H9 (cell line): ENCODE measurements at regions not wholly inside any gene's neighbourhood (a gene's known extent, or its start where the extent isn't known, plus 50 kb on each side); places are given as distances from the start of the nearest gene placed in this dataset.

Experiments used
- DNase-seq: peaks from one replicate; pipeline ENCODE4 v3.0.0-alpha.2; 2017
- H2AFZ ChIP-seq: one replicate; pipeline ENCODE4 v1.6.1; 2013; ENCODE audit warnings: mild to moderate bottlenecking, low read length, control low read depth, moderate library complexity
- H2AK5ac ChIP-seq: 2 replicates; pipeline ENCODE4 v1.6.1; 2013; ENCODE audit warnings: low read length, control low read depth, mixed read lengths; ENCODE audit not compliant: insufficient read length
- H2BK120ac ChIP-seq: one replicate; pipeline ENCODE4 v1.6.1; 2013; ENCODE audit warnings: low read depth, mild to moderate bottlenecking, low read length, control low read depth, inconsistent platforms; ENCODE audit not compliant: poor library complexity, severe bottlenecking
- H2BK12ac ChIP-seq: 2 replicates; pipeline ENCODE4 v1.6.1; 2013; ENCODE audit warnings: low read length, control low read depth, mixed read lengths, low read depth; ENCODE audit not compliant: insufficient read length
- H2BK15ac ChIP-seq: 2 replicates; pipeline ENCODE4 v1.6.1; 2013; ENCODE audit warnings: low read depth, low read length, control low read depth
- H2BK20ac ChIP-seq: one replicate; pipeline ENCODE4 v1.6.1; 2013; ENCODE audit warnings: low read depth, mild to moderate bottlenecking, low read length, control low read depth, inconsistent platforms; ENCODE audit not compliant: poor library complexity, severe bottlenecking
- H2BK5ac ChIP-seq: 2 replicates; pipeline ENCODE4 v1.6.1; 2013; ENCODE audit warnings: low read length, control low read depth, mixed read lengths; ENCODE audit not compliant: insufficient read length
- H3K14ac ChIP-seq: 2 replicates; pipeline ENCODE4 v1.6.1; 2013; ENCODE audit warnings: low read length, control low read depth; ENCODE audit not compliant: insufficient read depth
- H3K18ac ChIP-seq: 2 replicates; pipeline ENCODE4 v1.6.1; 2013; ENCODE audit warnings: low read depth, mild to moderate bottlenecking, mixed read lengths, low read length, control low read depth; ENCODE audit not compliant: insufficient read length
- H3K23ac ChIP-seq: 2 replicates; pipeline ENCODE4 v1.6.1; 2013; ENCODE audit warnings: low read length, control low read depth, mixed read lengths, low read depth; ENCODE audit not compliant: insufficient read length
- H3K23me2 ChIP-seq: 2 replicates; pipeline ENCODE4 v1.6.1; 2013; ENCODE audit warnings: low read depth, mild to moderate bottlenecking, mixed read lengths, low read length, control low read depth; ENCODE audit not compliant: insufficient read length, poor library complexity, severe bottlenecking
- H3K27ac ChIP-seq: 2 replicates; pipeline ENCODE4 v1.5.1; 2013; ENCODE audit warnings: low read length, control low read depth, mixed read lengths, low read depth; ENCODE audit not compliant: insufficient read length
- H3K27me3 ChIP-seq: 2 replicates; pipeline ENCODE4 v1.6.1; 2013; ENCODE audit warnings: low read length, control low read depth, inconsistent platforms; ENCODE audit not compliant: insufficient read depth
- H3K4ac ChIP-seq: 2 replicates; pipeline ENCODE4 v1.6.1; 2013; ENCODE audit warnings: low read depth, mild to moderate bottlenecking, control low read depth, inconsistent platforms, low read length, moderate library complexity
- H3K4me1 ChIP-seq: 2 replicates; pipeline ENCODE4 v1.6.1; 2013; ENCODE audit warnings: low read length, control low read depth, inconsistent platforms; ENCODE audit not compliant: insufficient read depth
- H3K4me2 ChIP-seq: 2 replicates; pipeline ENCODE4 v1.6.1; 2013; ENCODE audit warnings: low read length, control low read depth, mixed read lengths; ENCODE audit not compliant: insufficient read length, insufficient read depth
- H3K56ac ChIP-seq: 2 replicates; pipeline ENCODE4 v1.6.1; 2013; ENCODE audit warnings: low read depth, mild to moderate bottlenecking, mixed read lengths, low read length, control low read depth; ENCODE audit not compliant: insufficient read length
- H3K79me1 ChIP-seq: 2 replicates; pipeline ENCODE4 v1.6.1; 2013; ENCODE audit warnings: low read depth, mild to moderate bottlenecking, moderate library complexity, low read length, control low read depth, inconsistent platforms; ENCODE audit not compliant: insufficient read depth, poor library complexity, severe bottlenecking
- H3K79me2 ChIP-seq: 2 replicates; pipeline ENCODE4 v1.6.1; 2013; ENCODE audit warnings: low read length, control low read depth, inconsistent platforms; ENCODE audit not compliant: insufficient read depth
- H3K9ac ChIP-seq: 2 replicates; pipeline ENCODE4 v1.6.1; 2013; ENCODE audit warnings: low read length, control low read depth, mixed read lengths; ENCODE audit not compliant: insufficient read length; ENCODE audit errors: extremely low read depth
- H3K9me3 ChIP-seq: one replicate; pipeline ENCODE4 v1.6.1; 2013; ENCODE audit warnings: low read depth, low read length, inconsistent platforms; ENCODE audit not compliant: control insufficient read depth
- H3T11ph ChIP-seq: one replicate; pipeline ENCODE4 v1.6.1; 2013; ENCODE audit warnings: mild to moderate bottlenecking, low read length, control low read depth, inconsistent platforms
- H4K20me1 ChIP-seq: one replicate; pipeline ENCODE4 v1.6.1; 2013; ENCODE audit not compliant: control insufficient read depth, insufficient read length, insufficient read depth
- H4K5ac ChIP-seq: 2 replicates; pipeline ENCODE4 v1.6.1; 2013; ENCODE audit warnings: low read depth, mild to moderate bottlenecking, mixed read lengths, low read length, control low read depth; ENCODE audit not compliant: insufficient read length
- H4K8ac ChIP-seq: replicated peaks from 2 replicates; pipeline ENCODE4 v1.6.1; 2013; ENCODE audit warnings: low read length, control low read depth, mixed read lengths, low read depth; ENCODE audit not compliant: insufficient read length
- H4K91ac ChIP-seq: 2 replicates; pipeline ENCODE4 v1.6.1; 2013; ENCODE audit warnings: low read depth, mild to moderate bottlenecking, moderate library complexity, mixed read lengths, low read length, control low read depth; ENCODE audit not compliant: insufficient read length
- H3K27ac Mint-ChIP-seq, 3 experiments: 2 replicates in 2 of 3; 3 replicates in 1 of 3; pipeline ENCODE4 v1.8.0; 2020 to 2021; ENCODE audit warnings: mixed read lengths in 3 of 3, mild to moderate bottlenecking in 1 of 3, moderate library complexity in 1 of 3
- H3K27me3 Mint-ChIP-seq: 2 replicates; pipeline ENCODE4 v1.8.0; 2021; ENCODE audit warnings: low read depth, mild to moderate bottlenecking, moderate library complexity, mixed read lengths
- H3K36me3 Mint-ChIP-seq, 3 experiments: 2 replicates in 2 of 3; 3 replicates in 1 of 3; pipeline ENCODE4 v1.8.0; 2020 to 2021; ENCODE audit warnings: low read depth in 3 of 3, mixed read lengths in 3 of 3; ENCODE audit not compliant: insufficient read depth in 1 of 3
- H3K4me1 Mint-ChIP-seq, 2 experiments: 2 replicates each; pipeline ENCODE4 v1.8.0; 2020; ENCODE audit warnings: mixed read lengths in 2 of 2
- H3K4me3 Mint-ChIP-seq, 2 experiments: 2 replicates in 1 of 2; 3 replicates in 1 of 2; pipeline ENCODE4 v1.8.0; 2020 to 2021; ENCODE audit warnings: mild to moderate bottlenecking in 2 of 2, mixed read lengths in 2 of 2, moderate library complexity in 1 of 2
- H3K9me3 Mint-ChIP-seq, 2 experiments: 2 replicates in 1 of 2; 3 replicates in 1 of 2; pipeline ENCODE4 v1.8.0; 2020; ENCODE audit warnings: mild to moderate bottlenecking in 2 of 2, mixed read lengths in 2 of 2, moderate library complexity in 1 of 2
- WGBS: extraction: QIAGEN DNeasy Blood & Tissue Kit; methylation state at CpG from one replicate; pipeline ENCODE4 v1.1.7; 2013; ENCODE audit warnings: missing lambda C conversion rate, low lambda C conversion rate, mixed read lengths; ENCODE audit not compliant: insufficient read length; ENCODE audit errors: extremely low coverage; 5-methylcytosine and 5-hydroxymethylcytosine counted together
- TF ChIP-seq, protein P1 (sequence below): fragments of 200-600 bp; sonication (generic); conservative IDR thresholded peaks from 3 replicates; pipeline ENCODE4 v1.8.0; 2021; ENCODE audit warnings: antibody characterized with exemption, mild to moderate bottlenecking

DNA sequence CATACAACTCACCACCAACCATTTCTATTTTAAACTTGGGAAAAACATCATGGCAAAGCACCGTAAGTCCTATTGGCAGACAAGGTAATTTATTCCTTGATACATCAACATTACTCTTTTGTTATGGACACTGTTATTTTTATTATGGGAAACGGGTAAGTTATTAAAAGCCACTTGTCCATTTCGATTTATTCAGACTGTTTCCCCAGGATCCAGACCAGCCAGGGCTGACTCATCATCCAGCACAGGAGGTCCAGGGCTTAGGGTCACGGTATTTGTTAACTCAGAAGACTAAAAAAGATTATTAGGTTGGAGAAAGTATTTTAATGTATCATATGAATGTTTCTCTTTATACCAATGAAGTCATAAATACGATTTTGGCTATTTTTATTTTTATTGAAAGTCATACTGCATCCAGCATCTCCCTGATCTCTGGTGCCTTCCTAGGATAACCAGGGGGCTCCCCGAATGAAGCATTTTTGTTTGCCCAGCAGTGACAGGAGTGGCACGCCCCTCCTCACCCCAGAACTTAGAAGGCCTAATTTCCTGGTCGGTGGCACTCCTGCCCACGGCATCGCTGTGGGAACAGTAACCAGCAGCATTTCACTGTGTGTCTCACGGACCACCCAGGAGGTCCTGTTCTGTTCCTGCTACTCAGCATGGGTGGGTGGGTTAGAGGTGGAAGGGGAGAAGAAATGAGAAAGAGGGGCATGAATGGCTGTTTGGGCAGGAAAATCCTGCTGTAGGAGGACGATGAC is 446.1 kb downstream of the EIPR1 start:
- Mint-ChIP-seq H3K4me1 (no peaks in the 10 kb centered on the region), H3K36me3 (peaks cover 0 to 3% (median 0%) of the 10 kb centered on the region in 3 experiments; a peak in 3 of 7 replicates), H3K9me3 (peaks cover 15 to 16% of the 10 kb centered on the region in 2 experiments; a peak in 4 of 5 replicates), H3K27me3 (peaks cover 3% of the 10 kb centered on the region), H3K27ac (no peak overlapping the region), H3K4me3 (no peak overlapping the region)
- no peaks in the 10 kb centered on the region for H4K20me1 ChIP-seq
- no peak overlapping the region for H2AK5ac ChIP-seq
- H3K23ac ChIP-seq, result no peak overlapping the region
- H4K8ac ChIP-seq, result no peak overlapping the region
- H3K4me1 ChIP-seq, result no peaks in the 10 kb centered on the region
- no peak overlapping the region for H2BK15ac ChIP-seq
- H3K27me3 ChIP-seq, result no peaks in the 10 kb centered on the region
- no peak overlapping the region for H3K18ac ChIP-seq
- no peak overlapping the region for H2BK120ac ChIP-seq
- no peak overlapping the region for H4K5ac ChIP-seq
- no peak overlapping the region for H2BK20ac ChIP-seq
- H3K4ac ChIP-seq, result no peak overlapping the region
- H2AFZ ChIP-seq, result no peak overlapping the region
- DNase-seq, result no peak
- H2BK5ac ChIP-seq, result no peak overlapping the region
- no peaks in the 10 kb centered on the region for H3K79me2 ChIP-seq
- H3K9ac ChIP-seq, result no peak overlapping the region
- H3K56ac ChIP-seq, result no peak overlapping the region
- H3K27ac ChIP-seq, result no peak overlapping the region
- no peaks in the 10 kb centered on the region for H3K23me2 ChIP-seq
- peaks cover 6% of the 10 kb centered on the region for H3K9me3 ChIP-seq
- H3K4me2 ChIP-seq, result no peak overlapping the region
- no CpG with 5 or more reads among the region's 12 CpGs for WGBS
- no peak overlapping the region for H3K14ac ChIP-seq
- H2BK12ac ChIP-seq, result no peak overlapping the region
- TF ChIP-seq, protein P1, sequence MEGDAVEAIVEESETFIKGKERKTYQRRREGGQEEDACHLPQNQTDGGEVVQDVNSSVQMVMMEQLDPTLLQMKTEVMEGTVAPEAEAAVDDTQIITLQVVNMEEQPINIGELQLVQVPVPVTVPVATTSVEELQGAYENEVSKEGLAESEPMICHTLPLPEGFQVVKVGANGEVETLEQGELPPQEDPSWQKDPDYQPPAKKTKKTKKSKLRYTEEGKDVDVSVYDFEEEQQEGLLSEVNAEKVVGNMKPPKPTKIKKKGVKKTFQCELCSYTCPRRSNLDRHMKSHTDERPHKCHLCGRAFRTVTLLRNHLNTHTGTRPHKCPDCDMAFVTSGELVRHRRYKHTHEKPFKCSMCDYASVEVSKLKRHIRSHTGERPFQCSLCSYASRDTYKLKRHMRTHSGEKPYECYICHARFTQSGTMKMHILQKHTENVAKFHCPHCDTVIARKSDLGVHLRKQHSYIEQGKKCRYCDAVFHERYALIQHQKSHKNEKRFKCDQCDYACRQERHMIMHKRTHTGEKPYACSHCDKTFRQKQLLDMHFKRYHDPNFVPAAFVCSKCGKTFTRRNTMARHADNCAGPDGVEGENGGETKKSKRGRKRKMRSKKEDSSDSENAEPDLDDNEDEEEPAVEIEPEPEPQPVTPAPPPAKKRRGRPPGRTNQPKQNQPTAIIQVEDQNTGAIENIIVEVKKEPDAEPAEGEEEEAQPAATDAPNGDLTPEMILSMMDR, result no peak
- no peak overlapping the region for H4K91ac ChIP-seq
- no peaks in the 10 kb centered on the region for H3K79me1 ChIP-seq
- no peak overlapping the region for H3T11ph ChIP-seq
